Kidney (tissue), 13 donors: ENCODE measurements at regions not wholly inside any gene's neighbourhood (a gene's known extent, or its start where the extent isn't known, plus 50 kb on each side); places are given as distances from the start of the nearest gene placed in this dataset.

Experiments
- DNase-seq, 5 donors: peaks; one replicate each; pipeline ENCODE4 v3.0.0-alpha.2; 2013 to 2020
- FAIRE-seq: peaks from 2 replicates; lab custom pipeline; 2012; peaks lifted over from hg19 to GRCh38; lab: Jason Lieb, UNC
- H3K27ac ChIP-seq, 2 donors: one replicate each; pipeline ENCODE4 v1.7.0; 2013; ENCODE audit warnings: low read depth in 2 of 2, low read length in 2 of 2, inconsistent platforms in 1 of 2
- H3K27me3 ChIP-seq: one replicate; pipeline ENCODE4 v1.7.1; 2013; ENCODE audit warnings: low read length, inconsistent platforms; ENCODE audit not compliant: control insufficient read depth, insufficient read depth
- H3K36me3 ChIP-seq, 3 donors: one replicate each; pipeline versions ENCODE4 v1.7.0 to v1.7.1; 2013; ENCODE audit warnings: low read length in 3 of 3, control low read depth in 1 of 3, inconsistent platforms in 1 of 3; ENCODE audit not compliant: insufficient read depth in 3 of 3, control insufficient read depth in 2 of 3
- H3K4me1 ChIP-seq, 3 donors: one replicate each; pipeline versions ENCODE4 v1.7.0 to v1.7.1; 2013; ENCODE audit warnings: low read length in 3 of 3, inconsistent platforms in 1 of 3, low read depth in 1 of 3; ENCODE audit not compliant: control insufficient read depth in 2 of 3, insufficient read depth in 2 of 3
- H3K4me3 ChIP-seq, 3 donors: one replicate each; pipeline versions ENCODE4 v1.7.0 to v1.8.1; 2013; ENCODE audit warnings: low read length in 3 of 3, control low read depth in 1 of 3, inconsistent platforms in 1 of 3
- H3K9ac ChIP-seq, 3 donors: one replicate each; pipeline versions ENCODE4 v1.7.0 to v1.7.1; 2013; ENCODE audit warnings: low read length in 3 of 3, control low read depth in 1 of 3, inconsistent platforms in 1 of 3
- H3K9me3 ChIP-seq, 3 donors: one replicate each; pipeline versions ENCODE4 v1.7.0 to v1.7.1; 2013; ENCODE audit warnings: low read length in 3 of 3, control low read depth in 1 of 3, inconsistent platforms in 1 of 3; ENCODE audit not compliant: control insufficient read depth in 2 of 3, insufficient read depth in 1 of 3
- intact Hi-C: fragments of 100-400 bp; cut with DNase I; formaldehyde crosslinking; loops from one replicate; pipeline ENCODE4 v1.11.1; 2022
- TF ChIP-seq, protein P1 (sequence below): IDR thresholded peaks from 3 replicates; pipeline ENCODE4 v1.5.1; 2012; ENCODE audit warnings: mild to moderate bottlenecking, moderate library complexity, borderline replicate concordance; ENCODE audit not compliant: insufficient read depth; ENCODE audit errors: extremely low read depth
- donor health status: control.
- donor health status: control.
- donor health status: control.
- donor health status: control.
- donor health status: control.
- donor health status: DM: yes; HTN: yes; CAD: no.
- donor health status: Normal renal cell carcinoma (clear cell type).

DNA sequence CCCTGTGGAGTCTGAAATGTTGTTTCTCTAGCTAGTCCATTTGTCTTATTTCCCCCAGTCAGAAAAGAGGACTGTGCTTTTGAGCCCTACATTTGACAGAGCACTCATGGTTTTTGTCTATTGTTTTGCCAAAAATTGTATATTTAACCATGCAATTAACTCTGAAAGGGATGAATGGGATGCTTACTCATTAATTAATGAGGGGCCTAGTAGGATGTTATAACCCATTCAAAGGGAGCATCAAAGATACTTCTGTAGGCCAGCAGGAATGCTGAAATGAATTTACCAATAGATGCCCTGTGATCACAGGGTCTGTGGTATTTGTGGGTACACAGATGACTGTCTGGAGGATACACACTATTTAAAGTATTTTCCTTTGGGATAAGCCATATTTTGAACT is 147.7 kb downstream of the FCRL5 start:
- Histone ChIP-seq H3K36me3 (no peaks in the 10 kb centered on the region), H3K4me3 (no peak overlapping the region), H3K9ac (no peak overlapping the region), H3K27me3 (no peaks in the 10 kb centered on the region), H3K9me3 (no peaks in the 10 kb centered on the region), H3K27ac (no peak overlapping the region), H3K4me1 (no peaks in the 10 kb centered on the region)
- TF ChIP-seq, protein P1, sequence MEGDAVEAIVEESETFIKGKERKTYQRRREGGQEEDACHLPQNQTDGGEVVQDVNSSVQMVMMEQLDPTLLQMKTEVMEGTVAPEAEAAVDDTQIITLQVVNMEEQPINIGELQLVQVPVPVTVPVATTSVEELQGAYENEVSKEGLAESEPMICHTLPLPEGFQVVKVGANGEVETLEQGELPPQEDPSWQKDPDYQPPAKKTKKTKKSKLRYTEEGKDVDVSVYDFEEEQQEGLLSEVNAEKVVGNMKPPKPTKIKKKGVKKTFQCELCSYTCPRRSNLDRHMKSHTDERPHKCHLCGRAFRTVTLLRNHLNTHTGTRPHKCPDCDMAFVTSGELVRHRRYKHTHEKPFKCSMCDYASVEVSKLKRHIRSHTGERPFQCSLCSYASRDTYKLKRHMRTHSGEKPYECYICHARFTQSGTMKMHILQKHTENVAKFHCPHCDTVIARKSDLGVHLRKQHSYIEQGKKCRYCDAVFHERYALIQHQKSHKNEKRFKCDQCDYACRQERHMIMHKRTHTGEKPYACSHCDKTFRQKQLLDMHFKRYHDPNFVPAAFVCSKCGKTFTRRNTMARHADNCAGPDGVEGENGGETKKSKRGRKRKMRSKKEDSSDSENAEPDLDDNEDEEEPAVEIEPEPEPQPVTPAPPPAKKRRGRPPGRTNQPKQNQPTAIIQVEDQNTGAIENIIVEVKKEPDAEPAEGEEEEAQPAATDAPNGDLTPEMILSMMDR, result no peak
- intact Hi-C loops, result no loop called here
- DNase-seq (no peak), FAIRE-seq (no peak)

DNA sequence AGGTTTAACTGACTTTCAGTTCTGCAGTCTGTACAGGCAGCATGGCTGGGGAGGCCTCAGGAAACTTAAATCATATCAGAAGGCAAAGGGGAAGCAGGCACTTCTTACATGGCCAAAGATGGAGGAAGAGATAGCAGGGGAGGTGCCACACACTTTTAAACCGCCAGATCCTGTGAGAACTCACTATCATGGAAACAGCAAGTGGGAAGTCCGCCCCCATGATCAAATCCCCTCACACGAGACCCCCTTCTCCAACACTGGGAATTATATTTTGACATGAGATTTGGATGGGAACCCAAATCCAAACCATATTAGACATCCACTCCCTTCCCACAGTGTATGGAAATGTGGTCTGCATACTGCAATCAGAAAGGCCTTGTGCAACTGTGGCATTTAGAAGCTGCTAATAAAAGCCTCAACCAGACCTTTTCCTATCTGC is 148.2 kb downstream of the FCRL5 start:
- FAIRE-seq (no peak), DNase-seq (no peak)
- Histone ChIP-seq H3K27ac (no peak overlapping the region), H3K9ac (no peak overlapping the region), H3K4me1 (no peaks in the 10 kb centered on the region), H3K36me3 (no peaks in the 10 kb centered on the region), H3K4me3 (no peak overlapping the region), H3K27me3 (no peaks in the 10 kb centered on the region), H3K9me3 (no peaks in the 10 kb centered on the region)
- TF ChIP-seq, protein P1, result no peak
- intact Hi-C loops, result no loop called here

DNA sequence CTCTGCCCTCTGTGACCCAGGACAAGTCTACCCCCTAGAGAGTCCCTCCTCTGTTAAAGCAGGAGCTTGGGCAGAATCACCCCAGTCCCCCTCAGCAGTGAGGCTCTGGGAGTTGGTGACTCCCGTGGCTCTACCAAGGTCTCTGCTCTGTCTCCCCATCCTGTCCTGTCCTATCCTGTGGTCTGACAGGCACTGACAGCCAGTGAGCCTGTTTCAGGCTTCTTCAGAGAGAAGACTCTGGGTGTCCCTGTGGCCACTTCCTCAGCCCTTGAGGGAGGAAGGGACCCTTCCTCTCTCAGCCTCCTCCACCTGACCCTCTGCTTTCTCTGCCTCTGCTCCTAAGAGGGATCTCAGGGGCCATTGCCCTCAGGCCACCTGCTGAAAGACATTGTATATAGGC is 148.7 kb downstream of the FCRL5 start:
- TF ChIP-seq, protein P1, result no peak
- DNase-seq (no peak), FAIRE-seq (no peak)
- no peaks in the 10 kb centered on the region for H3K36me3 ChIP-seq
- no peak overlapping the region for H3K9ac ChIP-seq
- no peak overlapping the region for H3K27ac ChIP-seq
- no peak overlapping the region for H3K4me3 ChIP-seq
- no peaks in the 10 kb centered on the region for H3K27me3 ChIP-seq
- intact Hi-C loops, result no loop called here
- no peaks in the 10 kb centered on the region for H3K4me1 ChIP-seq
- no peaks in the 10 kb centered on the region for H3K9me3 ChIP-seq

- H3K27ac ChIP-seq, result no peak overlapping the region
- H3K4me3 ChIP-seq, result no peak overlapping the region
- no peak for FAIRE-seq
- H3K36me3 ChIP-seq, result no peaks in the 10 kb centered on the region
- DNase-seq, result peak in 1 of 5 donors; percentile 16
- H3K9me3 ChIP-seq, result no peaks in the 10 kb centered on the region
- no peak overlapping the region for H3K9ac ChIP-seq
- no peaks in the 10 kb centered on the region for H3K4me1 ChIP-seq
- intact Hi-C loops, result no loop called here
- no peaks in the 10 kb centered on the region for H3K27me3 ChIP-seq
- TF ChIP-seq, protein P1, result no peak
Observed at GRCh38 chr1:157403203-157403602, 149.1 kb downstream of the FCRL5 start.
